IMR-90 (cell line): ENCODE measurements at regions not wholly inside any gene's neighbourhood (a gene's known extent, or its start where the extent isn't known, plus 50 kb on each side); places are given as distances from the start of the nearest gene placed in this dataset.

ENCODE experiments used
- ATAC-seq: fragments of 200-7000 bp; cut with Tn5 transposase; 2 replicates; pipeline ENCODE4 v1.9.1; 2020; ENCODE audit warnings: low read depth, mild to moderate bottlenecking, moderate library complexity
- BruUV-seq: library from RNA; stranded (reverse); fragments of 400-500 nt; replicated peaks from 2 replicates; lab custom pipeline; 2021; lab: Mats Ljungman, UMichigan
- CTCF ChIA-PET: fragments of 300-600 bp; formaldehyde crosslinking; extraction: SDS; loops from one replicate; lab custom pipeline; 2021; ENCODE audit warnings: antibody characterized with exemption; lab: Yijun Ruan, JAX
- POLR2A ChIA-PET: fragments of 300-600 bp; sonication (Branson Sonifier 250); formaldehyde crosslinking; loops from one replicate; lab custom pipeline; 2022; ENCODE audit warnings: antibody characterized with exemption; ENCODE audit not compliant: unreplicated experiment; lab: Charles Lee
- DNase-seq: peaks from one replicate; pipeline ENCODE4 v3.0.0; 2013
- H2AFZ ChIP-seq: replicated peaks from 2 replicates; pipeline ENCODE3; 2013; ENCODE audit warnings: low read length, mild to moderate bottlenecking; ENCODE audit not compliant: poor library complexity
- H2AK5ac ChIP-seq: 2 replicates; pipeline ENCODE4 v1.6.1; 2013; ENCODE audit warnings: low read depth, low read length, inconsistent platforms
- H2AK9ac ChIP-seq: replicated peaks from 2 replicates; pipeline ENCODE3; 2013; ENCODE audit warnings: mild to moderate bottlenecking, low read depth, low read length, moderate library complexity; ENCODE audit not compliant: poor library complexity
- H2BK120ac ChIP-seq: 2 replicates; pipeline ENCODE4 v1.6.1; 2013; ENCODE audit warnings: low read depth, low read length, inconsistent platforms
- H2BK15ac ChIP-seq: 3 replicates; pipeline ENCODE4 v1.6.1; 2013; ENCODE audit warnings: low read depth, low read length, inconsistent platforms
- H2BK20ac ChIP-seq: 2 replicates; pipeline ENCODE4 v1.6.1; 2013; ENCODE audit warnings: low read depth, mild to moderate bottlenecking, inconsistent platforms, low read length, moderate library complexity
- H2BK5ac ChIP-seq: 2 replicates; pipeline ENCODE4 v1.6.1; 2013; ENCODE audit warnings: mild to moderate bottlenecking, low read depth, low read length, inconsistent platforms; ENCODE audit not compliant: poor library complexity, severe bottlenecking
- H3K14ac ChIP-seq: replicated peaks from 2 replicates; pipeline ENCODE4 v1.6.1; 2013; ENCODE audit warnings: low read depth, low read length, inconsistent platforms
- H3K18ac ChIP-seq: 2 replicates; pipeline ENCODE4 v1.6.1; 2013; ENCODE audit warnings: low read depth, low read length, control low read depth
- H3K23ac ChIP-seq: 2 replicates; pipeline ENCODE4 v1.6.1; 2013; ENCODE audit warnings: low read depth, low read length, inconsistent platforms
- H3K27ac ChIP-seq: 2 replicates; pipeline ENCODE4 v1.5.1; 2013; ENCODE audit warnings: mild to moderate bottlenecking, control low read depth, low read length; ENCODE audit not compliant: insufficient read depth
- H3K27me3 ChIP-seq: 2 replicates; pipeline ENCODE4 v1.6.1; 2013; ENCODE audit warnings: low read length; ENCODE audit not compliant: control insufficient read depth, insufficient read depth
- H3K36me3 ChIP-seq: 2 replicates; pipeline ENCODE4 v1.6.1; 2013; ENCODE audit warnings: low read length, mixed read lengths; ENCODE audit not compliant: control insufficient read depth, insufficient read depth
- H3K4ac ChIP-seq: 2 replicates; pipeline ENCODE4 v1.6.1; 2013; ENCODE audit warnings: low read depth, low read length, inconsistent platforms
- H3K4me1 ChIP-seq: 2 replicates; pipeline ENCODE4 v1.6.1; 2013; ENCODE audit warnings: low read length, mixed read lengths; ENCODE audit not compliant: control insufficient read depth, insufficient read depth
- H3K4me2 ChIP-seq: 2 replicates; pipeline ENCODE4 v1.6.1; 2013; ENCODE audit warnings: low read depth, mild to moderate bottlenecking, control low read depth, low read length, moderate library complexity
- H3K4me3 ChIP-seq: 2 replicates; pipeline ENCODE4 v1.5.1; 2013; ENCODE audit warnings: low read depth, mild to moderate bottlenecking, control low read depth, low read length, moderate library complexity; ENCODE audit not compliant: insufficient read depth
- H3K56ac ChIP-seq: 2 replicates; pipeline ENCODE4 v1.6.1; 2013; ENCODE audit warnings: low read length, inconsistent platforms; ENCODE audit not compliant: insufficient read depth; ENCODE audit errors: extremely low read depth
- H3K79me1 ChIP-seq, 2 experiments: 2 replicates each; pipeline ENCODE4 v1.6.1; 2013; ENCODE audit warnings: low read length in 2 of 2, inconsistent platforms in 1 of 2, low read depth in 1 of 2
- H3K9ac ChIP-seq: 2 replicates; pipeline ENCODE4 v1.6.1; 2013; ENCODE audit warnings: low read depth, low read length, control low read depth
- H3K9me1 ChIP-seq: 2 replicates; pipeline ENCODE4 v1.6.1; 2013; ENCODE audit warnings: low read length, inconsistent platforms; ENCODE audit not compliant: insufficient read depth
- H3K9me3 ChIP-seq: 2 replicates; pipeline ENCODE4 v1.6.1; 2013; ENCODE audit warnings: low read length; ENCODE audit not compliant: control insufficient read depth, insufficient read depth
- H4K20me1 ChIP-seq: 2 replicates; pipeline ENCODE4 v1.6.1; 2013; ENCODE audit warnings: low read length, inconsistent platforms; ENCODE audit not compliant: insufficient read depth
- H4K5ac ChIP-seq: 2 replicates; pipeline ENCODE4 v1.6.1; 2013; ENCODE audit warnings: mild to moderate bottlenecking, low read depth, low read length, control low read depth
- H4K8ac ChIP-seq, 2 experiments: 2 replicates each; pipeline ENCODE4 v1.6.1; 2013; ENCODE audit warnings: low read depth in 2 of 2, low read length in 2 of 2, control low read depth in 1 of 2, inconsistent platforms in 1 of 2
- H4K91ac ChIP-seq: 2 replicates; pipeline ENCODE4 v1.6.1; 2013; ENCODE audit warnings: low read depth, low read length, inconsistent platforms; ENCODE audit not compliant: insufficient read depth
- BHLHE40 ChIP-seq: fragments of 150-350 bp; IDR thresholded peaks from 2 replicates; pipeline ENCODE4 v1.6.1; 2016; ENCODE audit warnings: mild to moderate bottlenecking, low read depth, low read length
- CHD1 ChIP-seq: IDR thresholded peaks from 2 replicates; pipeline ENCODE4 v1.6.1; 2012; ENCODE audit warnings: low read depth, low read length, improper control_type of control experiment
- RAD21 ChIP-seq: IDR thresholded peaks from 2 replicates; pipeline ENCODE4 v1.6.1; 2012; ENCODE audit warnings: low read length, improper control_type of control experiment
- RCOR1 ChIP-seq: IDR thresholded peaks from 2 replicates; pipeline ENCODE4 v1.6.1; 2012; ENCODE audit warnings: mild to moderate bottlenecking, low read length, improper control_type of control experiment; ENCODE audit not compliant: insufficient replicate concordance
- WGBS, 2 experiments: methylation state at CpG; one replicate each; pipeline versions ENCODE4 v1.1.5 to v1.1.7; 2013; ENCODE audit warnings: missing lambda C conversion rate in 2 of 2; ENCODE audit not compliant: insufficient read length in 1 of 2; ENCODE audit errors: extremely low coverage in 2 of 2; 5-methylcytosine and 5-hydroxymethylcytosine counted together
- dilution Hi-C: fragments of 300-500 bp; cut with HindIII; formaldehyde crosslinking; loops from one replicate; pipeline ENCODE4 v1.14.3; 2018; ENCODE audit warnings: low sequenced_read_pairs; ENCODE audit not compliant: unreplicated experiment
- in situ Hi-C: fragments of 300-500 bp; cut with MboI; formaldehyde crosslinking; loops from 3 replicates; pipeline ENCODE4 v1.14.3; 2019; ENCODE audit warnings: low sequenced_read_pairs, inconsistent platforms, mixed read lengths
- intact Hi-C: fragments of 100-400 bp; cut with micrococcal nuclease; formaldehyde crosslinking; loops from 2 replicates; pipeline ENCODE4 v1.10.0; 2022
- TF ChIP-seq, protein P1 (sequence below): fragments of 150-350 bp; IDR thresholded peaks from 2 replicates; pipeline ENCODE4 v1.6.1; 2017; ENCODE audit warnings: mild to moderate bottlenecking, antibody characterized with exemption, low read length, low read depth
- TF ChIP-seq, protein P2 (sequence below): fragments of 150-350 bp; IDR thresholded peaks from 2 replicates; pipeline ENCODE4 v1.6.1; 2016; ENCODE audit warnings: low read depth, mild to moderate bottlenecking, low read length, moderate library complexity, borderline replicate concordance

DNA sequence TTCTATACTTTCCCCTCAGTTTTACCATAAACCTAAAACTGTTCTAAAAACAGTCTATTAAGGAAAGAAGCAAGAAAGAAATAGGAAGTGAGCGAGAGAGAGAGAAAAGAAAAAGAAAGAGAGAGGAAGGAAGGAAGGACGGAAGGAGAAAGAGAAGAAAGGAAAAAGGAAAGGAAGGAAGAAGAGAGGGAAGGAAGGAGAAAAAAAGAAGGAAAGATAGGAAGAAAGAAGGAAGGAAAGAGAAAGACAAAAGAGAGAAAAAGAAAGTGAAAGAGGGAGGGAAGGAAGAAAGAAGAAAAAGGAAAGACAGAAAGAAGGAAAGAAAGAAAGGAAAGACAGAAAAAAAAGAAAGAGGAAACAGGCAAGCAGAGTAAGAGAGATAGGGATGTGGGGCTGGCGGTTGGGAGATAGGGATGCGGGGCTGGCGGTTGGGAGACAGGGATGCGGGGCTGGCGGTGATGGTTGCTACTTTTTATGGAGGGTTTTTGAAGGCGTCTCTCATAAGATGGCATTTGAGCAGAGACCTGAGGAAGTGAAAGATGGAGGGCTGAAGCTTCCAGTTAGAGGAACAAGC, 70.4 kb upstream of the IRF2BP2 start:
- Histone ChIP-seq H3K4ac (no peak overlapping the region), H3K18ac (no peak overlapping the region), H3K4me1 (peaks cover 2% of the 10 kb centered on the region), H4K20me1 (no peaks in the 10 kb centered on the region), H3K4me3 (no peak overlapping the region), H3K4me2 (no peak overlapping the region), H2AFZ (no peak overlapping the region), H3K9me1 (peaks cover 9% of the 10 kb centered on the region; the same call in 1 of the 2 replicates), H3K23ac (no peak overlapping the region), H3K36me3 (no peaks in the 10 kb centered on the region), H3K56ac (no peak overlapping the region), H3K79me1 (no peaks in the 10 kb centered on the region), H2AK9ac (no peak overlapping the region), H4K91ac (no peak overlapping the region), H4K8ac (no peak overlapping the region), H4K5ac (no peak overlapping the region), H3K27ac (no peak overlapping the region), H2BK20ac (no peak overlapping the region), H3K9me3 (no peaks in the 10 kb centered on the region), H2BK120ac (no peak overlapping the region), H2AK5ac (no peak overlapping the region; the same call in 1 of the 2 replicates), H2BK15ac (no peak overlapping the region), H2BK5ac (no peak overlapping the region), H3K14ac (no peak overlapping the region), H3K9ac (no peak overlapping the region), H3K27me3 (no peaks in the 10 kb centered on the region; the same call in 1 of the 2 replicates)
- ATAC-seq (no peak), DNase-seq (no peak)
- in situ Hi-C loops = no loop called here
- intact Hi-C loops = loop anchor here (5.0 kb wide), 1 partner anchor 38 kb away; no protein-coding TSS in a partner anchor
- CTCF ChIA-PET = no interaction called here
- 95 to 100% methylated on average over 2 to 7 of the region's 8 CpGs for WGBS, 2 experiments
- TF ChIP-seq, protein P1, sequence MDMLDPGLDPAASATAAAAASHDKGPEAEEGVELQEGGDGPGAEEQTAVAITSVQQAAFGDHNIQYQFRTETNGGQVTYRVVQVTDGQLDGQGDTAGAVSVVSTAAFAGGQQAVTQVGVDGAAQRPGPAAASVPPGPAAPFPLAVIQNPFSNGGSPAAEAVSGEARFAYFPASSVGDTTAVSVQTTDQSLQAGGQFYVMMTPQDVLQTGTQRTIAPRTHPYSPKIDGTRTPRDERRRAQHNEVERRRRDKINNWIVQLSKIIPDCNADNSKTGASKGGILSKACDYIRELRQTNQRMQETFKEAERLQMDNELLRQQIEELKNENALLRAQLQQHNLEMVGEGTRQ = no peak
- TF ChIP-seq BHLHE40 (no peak), RCOR1 (no peak), CHD1 (no peak), RAD21 (no peak)
- TF ChIP-seq, protein P2, sequence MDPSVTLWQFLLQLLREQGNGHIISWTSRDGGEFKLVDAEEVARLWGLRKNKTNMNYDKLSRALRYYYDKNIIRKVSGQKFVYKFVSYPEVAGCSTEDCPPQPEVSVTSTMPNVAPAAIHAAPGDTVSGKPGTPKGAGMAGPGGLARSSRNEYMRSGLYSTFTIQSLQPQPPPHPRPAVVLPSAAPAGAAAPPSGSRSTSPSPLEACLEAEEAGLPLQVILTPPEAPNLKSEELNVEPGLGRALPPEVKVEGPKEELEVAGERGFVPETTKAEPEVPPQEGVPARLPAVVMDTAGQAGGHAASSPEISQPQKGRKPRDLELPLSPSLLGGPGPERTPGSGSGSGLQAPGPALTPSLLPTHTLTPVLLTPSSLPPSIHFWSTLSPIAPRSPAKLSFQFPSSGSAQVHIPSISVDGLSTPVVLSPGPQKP = no peak
- dilution Hi-C loops = no loop called here
- no TSS peak for BruUV-seq
- POLR2A ChIA-PET = no interaction called here
